VCaP (cell line): ENCODE measurements at regions not wholly inside any gene's neighbourhood (a gene's known extent, or its start where the extent isn't known, plus 50 kb on each side); places are given as distances from the start of the nearest gene placed in this dataset.

Source experiments
- H3K27ac ChIP-seq: fragments of 450-650 bp; 2 replicates; pipeline ENCODE4 v1.5.1; 2017
- TF ChIP-seq, protein P1 (sequence below): fragments of 450-650 bp; conservative IDR thresholded peaks from 2 replicates; pipeline ENCODE4 v1.5.1; 2017; ENCODE audit warnings: mild to moderate bottlenecking, moderate library complexity

DNA sequence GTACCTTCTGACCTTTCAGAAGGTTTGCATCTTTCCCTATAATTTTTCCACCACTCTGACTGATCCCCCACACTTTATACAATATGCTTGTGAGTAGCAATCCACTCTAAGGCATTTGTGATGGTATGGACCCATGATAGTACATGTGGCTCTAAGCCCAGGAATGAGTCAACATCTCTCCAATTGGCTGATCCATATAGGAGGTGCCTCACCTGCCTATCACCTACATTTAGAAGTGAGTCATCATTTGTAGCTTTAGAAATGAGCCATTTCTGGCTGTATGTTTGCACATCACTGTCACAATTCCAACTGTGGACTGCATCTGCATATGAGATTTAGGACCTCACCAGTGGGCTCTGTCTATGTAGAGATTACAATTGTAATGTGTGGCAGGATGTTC is 133.1 kb upstream of the ZNF91 start:
- TF ChIP-seq, protein P1, sequence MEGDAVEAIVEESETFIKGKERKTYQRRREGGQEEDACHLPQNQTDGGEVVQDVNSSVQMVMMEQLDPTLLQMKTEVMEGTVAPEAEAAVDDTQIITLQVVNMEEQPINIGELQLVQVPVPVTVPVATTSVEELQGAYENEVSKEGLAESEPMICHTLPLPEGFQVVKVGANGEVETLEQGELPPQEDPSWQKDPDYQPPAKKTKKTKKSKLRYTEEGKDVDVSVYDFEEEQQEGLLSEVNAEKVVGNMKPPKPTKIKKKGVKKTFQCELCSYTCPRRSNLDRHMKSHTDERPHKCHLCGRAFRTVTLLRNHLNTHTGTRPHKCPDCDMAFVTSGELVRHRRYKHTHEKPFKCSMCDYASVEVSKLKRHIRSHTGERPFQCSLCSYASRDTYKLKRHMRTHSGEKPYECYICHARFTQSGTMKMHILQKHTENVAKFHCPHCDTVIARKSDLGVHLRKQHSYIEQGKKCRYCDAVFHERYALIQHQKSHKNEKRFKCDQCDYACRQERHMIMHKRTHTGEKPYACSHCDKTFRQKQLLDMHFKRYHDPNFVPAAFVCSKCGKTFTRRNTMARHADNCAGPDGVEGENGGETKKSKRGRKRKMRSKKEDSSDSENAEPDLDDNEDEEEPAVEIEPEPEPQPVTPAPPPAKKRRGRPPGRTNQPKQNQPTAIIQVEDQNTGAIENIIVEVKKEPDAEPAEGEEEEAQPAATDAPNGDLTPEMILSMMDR, result no peak
- no peak overlapping the region for H3K27ac ChIP-seq

DNA sequence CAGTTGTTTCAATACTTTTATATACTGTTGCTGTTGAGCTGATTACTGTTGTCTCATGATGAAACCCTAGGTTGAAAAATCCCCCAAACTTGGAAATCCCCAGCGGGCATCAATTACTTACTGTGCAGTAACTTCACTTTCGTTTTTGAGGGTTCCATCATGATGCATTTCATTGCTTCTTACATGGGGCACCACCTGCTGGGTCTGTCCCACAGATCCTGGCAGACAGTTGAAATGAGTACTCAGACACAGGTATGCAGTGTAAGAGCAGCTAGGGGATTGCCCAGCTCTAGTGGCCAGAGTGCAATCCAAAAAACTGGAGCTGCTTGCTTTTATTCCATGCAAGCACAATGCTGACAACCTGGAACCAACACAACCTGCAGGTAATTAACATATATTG is 132.5 kb upstream of the ZNF91 start:
- no peak overlapping the region for H3K27ac ChIP-seq
- TF ChIP-seq, protein P1, result no peak

DNA sequence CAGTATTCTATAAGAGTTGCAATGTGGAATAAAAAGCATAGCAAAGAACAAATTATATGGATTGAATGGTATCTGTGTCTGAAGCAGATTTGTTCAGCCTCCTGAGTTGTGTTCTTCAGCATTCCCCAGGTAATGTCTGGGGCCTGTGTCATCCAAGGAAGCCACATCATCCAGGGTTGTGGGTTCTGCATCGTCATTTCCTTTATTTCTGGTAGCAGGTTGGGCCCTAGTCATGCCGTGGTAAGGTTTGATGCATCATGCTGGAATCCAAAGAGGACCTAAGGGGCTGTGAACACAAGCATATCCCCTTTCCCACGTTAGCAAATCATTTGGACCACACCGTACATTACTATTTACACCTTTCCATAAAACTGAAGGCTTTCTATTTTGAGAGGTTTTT is 131.0 kb upstream of the ZNF91 start:
- peak overlapping the region; percentile 60 for H3K27ac ChIP-seq

DNA sequence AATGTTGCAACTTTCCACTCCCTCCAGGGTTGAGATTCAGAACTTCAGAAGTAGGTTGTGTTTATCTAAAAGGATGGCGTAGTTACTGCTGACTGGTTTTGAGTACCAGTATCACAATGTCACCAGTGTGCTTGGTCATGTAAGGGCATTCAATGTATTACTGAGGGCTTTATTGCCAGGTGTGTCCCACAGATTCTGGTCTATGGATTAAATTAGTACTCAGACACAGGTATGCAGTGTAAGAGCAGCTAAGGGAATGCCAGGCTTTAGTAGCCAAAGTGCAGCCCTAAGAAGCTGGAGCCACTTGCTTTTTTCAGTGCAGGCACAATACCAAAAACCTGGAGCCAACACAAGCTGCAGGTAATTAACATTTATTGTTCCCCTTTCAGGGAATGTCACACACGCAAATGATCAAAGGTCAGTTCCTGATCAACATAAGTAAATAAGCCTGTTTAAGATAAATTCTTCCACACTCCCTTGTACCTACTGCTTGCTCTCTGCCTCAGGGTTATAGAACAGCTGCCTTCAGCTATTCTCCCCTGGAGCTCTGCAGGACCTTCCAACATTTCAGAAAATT is 130.1 kb upstream of the ZNF91 start:
- TF ChIP-seq, protein P1, result no peak
- H3K27ac ChIP-seq, result peak overlapping the region; percentile 60

More for the DNA sequence above, 131.0 kb upstream of the ZNF91 start:
- TF ChIP-seq, protein P1, result no peak

DNA sequence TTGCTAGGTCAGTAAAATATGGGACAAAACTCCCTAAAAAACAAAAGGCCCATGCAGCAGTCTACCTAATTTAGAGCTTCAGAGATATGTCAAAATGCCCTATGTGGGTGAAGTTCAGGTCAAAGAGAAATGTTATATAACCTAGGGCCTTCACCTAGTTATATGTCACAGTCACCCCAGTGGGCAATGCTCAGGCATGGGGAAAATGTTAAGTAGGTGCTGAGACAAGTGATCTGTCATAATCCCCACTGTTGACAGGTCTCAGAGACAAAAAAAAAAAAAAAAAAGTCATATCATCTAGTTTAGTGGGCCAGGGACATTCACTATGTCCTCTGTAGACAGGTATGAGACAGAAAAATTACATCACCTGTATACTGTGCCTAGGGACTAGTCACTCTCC is 128.6 kb upstream of the ZNF91 start:
- no peak overlapping the region for H3K27ac ChIP-seq
- TF ChIP-seq, protein P1, result no peak

DNA sequence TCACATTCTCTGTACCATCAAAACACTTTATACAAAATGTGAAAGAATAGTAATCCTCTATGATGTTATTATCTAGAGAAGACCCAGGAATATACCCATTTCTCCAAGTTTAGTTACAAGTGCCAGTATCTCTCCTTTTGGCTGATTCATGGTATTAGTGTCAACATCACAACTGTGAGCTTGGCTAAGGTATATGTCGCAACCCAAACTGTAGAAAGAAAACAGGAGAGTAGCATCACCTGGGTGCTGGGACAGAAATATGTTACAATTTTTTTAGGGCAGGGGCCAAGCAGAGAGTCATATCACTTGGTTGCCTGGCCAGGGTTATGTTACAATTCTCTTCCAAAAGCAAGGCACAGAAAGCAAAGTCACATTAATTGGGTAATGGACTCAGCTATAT is 127.2 kb upstream of the ZNF91 start:
- TF ChIP-seq, protein P1, result no peak
- H3K27ac ChIP-seq, result no peak overlapping the region

DNA sequence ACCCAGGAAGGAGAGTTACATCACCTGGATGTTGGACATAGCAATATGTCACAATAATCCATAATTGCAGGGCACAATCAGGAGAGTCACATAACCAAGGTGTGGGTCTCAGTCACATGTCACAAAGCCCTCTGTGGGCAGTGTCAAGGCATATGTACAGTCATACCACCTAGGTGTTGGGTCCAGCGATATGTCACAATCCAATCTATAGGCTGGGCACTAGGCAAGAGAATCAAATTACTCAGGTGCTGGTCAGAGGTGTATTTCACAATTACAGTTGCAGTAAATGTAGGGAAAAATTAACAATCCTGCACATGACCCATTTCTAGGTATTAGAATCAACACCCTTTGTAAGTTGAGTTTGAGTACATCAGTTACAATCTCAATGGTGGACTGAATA is 126.2 kb upstream of the ZNF91 start:
- TF ChIP-seq, protein P1, result no peak
- H3K27ac ChIP-seq, result no peak overlapping the region
